ENCODE measurements at regions not wholly inside any gene's neighbourhood (a gene's known extent, or its start where the extent isn't known, plus 50 kb on each side); places are given as distances from the start of the nearest gene placed in this dataset.

- POLR2A ChIA-PET: no interaction called here
These were observed 78.2 kb downstream of the KIF2B start for GRCh38 chr17:53900951-53901350.

GRCh38 chr17:53907435-53907834 is 84.7 kb downstream of the KIF2B start:
- Mint-ChIP-seq H3K9me3 (ENCODE audit: insufficient read depth) (peaks cover 16% of the 10 kb centered on the region), H3K27ac (no peak overlapping the region), H3K27me3 (no peaks in the 10 kb centered on the region), H3K4me3 (no peak overlapping the region), H3K4me1 (no peaks in the 10 kb centered on the region)
- no peak overlapping the region for H3K27ac ChIP-seq (ENCODE audit: low read length in 2 of 2)
- no CpG with 5 or more reads among the region's 1 CpG for WGBS (ENCODE audit: insufficient coverage)
- ATAC-seq (ENCODE audit: low read depth) (no peak), DNase-seq (no peak)
- H3K9ac ChIP-seq (ENCODE audit: low read length): no peak overlapping the region
- H3K4me1 ChIP-seq (ENCODE audit: control insufficient read depth in 2 of 2, insufficient read depth in 2 of 2, low read length in 2 of 2): no peaks in the 10 kb centered on the region
- H3K79me2 ChIP-seq (ENCODE audit: control insufficient read depth, insufficient read depth, low read length): no peaks in the 10 kb centered on the region
- no peaks in the 10 kb centered on the region for H3K36me3 ChIP-seq (replicated peaks in 1 of 2; ENCODE audit: control extremely low read depth in 1 of 2, control insufficient read depth in 1 of 2, extremely low read depth in 1 of 2, insufficient read depth in 2 of 2, low read length in 1 of 2)
- H3K4me3 ChIP-seq (ENCODE audit: control extremely low read depth in 1 of 5, extremely low read depth in 1 of 5, insufficient read depth in 1 of 5, low read depth in 2 of 5, low read length in 4 of 5): no peak overlapping the region
- no peaks in the 10 kb centered on the region for H3K27me3 ChIP-seq (replicated peaks in 1 of 4; ENCODE audit: control extremely low read depth in 1 of 4, control insufficient read depth in 3 of 4, insufficient read depth in 4 of 4, low read length in 3 of 4)
- no peaks in the 10 kb centered on the region for H3K9me3 ChIP-seq (ENCODE audit: control extremely low read depth in 1 of 3, control insufficient read depth in 2 of 3, insufficient read depth in 1 of 3, low read length in 2 of 3)
- ChIA-PET CTCF (no interaction called here), POLR2A (no interaction called here)
- intact Hi-C loops (cut with micrococcal nuclease): no loop called here
- H4K20me1 ChIP-seq (ENCODE audit: control insufficient read depth, insufficient read depth, low read length, poor library complexity, severe bottlenecking): no peaks in the 10 kb centered on the region
- TF ChIP-seq CTCF (IDR thresholded peaks at IDR 0.05): no peak
- no peak for TF ChIP-seq EZH2 (IDR thresholded peaks at IDR 0.05; ENCODE audit: borderline replicate concordance, insufficient read depth, low read depth, low read length, poor library complexity, severe bottlenecking)
- no peak overlapping the region for H2AFZ ChIP-seq (ENCODE audit: insufficient read depth, low read depth, low read length, poor library complexity, severe bottlenecking)
- H3K4me2 ChIP-seq (replicated peaks; ENCODE audit: low read depth, low read length, poor library complexity, severe bottlenecking): no peak overlapping the region

More at GRCh38 chr17:53900951-53901350, 78.2 kb downstream of the KIF2B start:
- TF ChIP-seq EZH2 (IDR thresholded peaks at IDR 0.05; ENCODE audit: borderline replicate concordance, insufficient read depth, low read depth, low read length, poor library complexity, severe bottlenecking) (no peak), CTCF (IDR thresholded peaks at IDR 0.05) (no peak)
- no peaks in the 10 kb centered on the region for H3K27me3 ChIP-seq (replicated peaks in 1 of 4; ENCODE audit: control extremely low read depth in 1 of 4, control insufficient read depth in 3 of 4, insufficient read depth in 4 of 4, low read length in 3 of 4)
- Mint-ChIP-seq H3K27ac (no peak overlapping the region), H3K9me3 (ENCODE audit: insufficient read depth) (peaks cover 13% of the 10 kb centered on the region), H3K4me3 (no peak overlapping the region), H3K27me3 (no peaks in the 10 kb centered on the region), H3K4me1 (no peaks in the 10 kb centered on the region)
- no peak overlapping the region for H2AFZ ChIP-seq (ENCODE audit: insufficient read depth, low read depth, low read length, poor library complexity, severe bottlenecking)
- no peak overlapping the region for H3K9ac ChIP-seq (ENCODE audit: low read length)
- no CpG with 5 or more reads among the region's 1 CpG for WGBS (ENCODE audit: insufficient coverage)
- no peak for DNase-seq
- no peaks in the 10 kb centered on the region for H3K36me3 ChIP-seq (replicated peaks in 1 of 2; ENCODE audit: control extremely low read depth in 1 of 2, control insufficient read depth in 1 of 2, extremely low read depth in 1 of 2, insufficient read depth in 2 of 2, low read length in 1 of 2)
- H3K4me2 ChIP-seq (replicated peaks; ENCODE audit: low read depth, low read length, poor library complexity, severe bottlenecking): no peak overlapping the region
- H3K27ac ChIP-seq (ENCODE audit: low read length in 2 of 2): no peak overlapping the region
- H3K79me2 ChIP-seq (ENCODE audit: control insufficient read depth, insufficient read depth, low read length): no peaks in the 10 kb centered on the region
- H4K20me1 ChIP-seq (ENCODE audit: control insufficient read depth, insufficient read depth, low read length, poor library complexity, severe bottlenecking): no peaks in the 10 kb centered on the region
- H3K4me1 ChIP-seq (ENCODE audit: control insufficient read depth in 2 of 2, insufficient read depth in 2 of 2, low read length in 2 of 2): no peaks in the 10 kb centered on the region
- peaks cover 0 to 4% (median 1%) of the 10 kb centered on the region in 3 donors for H3K9me3 ChIP-seq (ENCODE audit: control extremely low read depth in 1 of 3, control insufficient read depth in 2 of 3, insufficient read depth in 1 of 3, low read length in 2 of 3)
- H3K4me3 ChIP-seq (ENCODE audit: control extremely low read depth in 1 of 5, extremely low read depth in 1 of 5, insufficient read depth in 1 of 5, low read depth in 2 of 5, low read length in 4 of 5): no peak overlapping the region
- ATAC-seq (ENCODE audit: low read depth): no peak
- intact Hi-C loops (cut with micrococcal nuclease): no loop called here
- CTCF ChIA-PET: no interaction called here
